Thyroid gland (tissue), 4 donors: ENCODE measurements at regions not wholly inside any gene's neighbourhood (a gene's known extent, or its start where the extent isn't known, plus 50 kb on each side); places are given as distances from the start of the nearest gene placed in this dataset.

Experiments
- DNase-seq, 2 donors: peaks; one replicate each; pipeline ENCODE4 v3.0.0-alpha.2; 2019
- H3K27ac ChIP-seq, 3 donors: fragments of 200-600 bp; sonication (generic); 1 replicate in 2 of 3; 2 replicates in 1 of 3; pipeline ENCODE4 v1.5.1; 2016 to 2019; ENCODE audit warnings: mild to moderate bottlenecking in 1 of 3, moderate library complexity in 1 of 3
- H3K27me3 ChIP-seq: fragments of 200-600 bp; sonication (generic); one replicate; pipeline ENCODE4 v1.5.1; 2019
- H3K36me3 ChIP-seq, 2 donors: fragments of 200-600 bp; sonication (generic); one replicate each; pipeline ENCODE4 v1.5.1; 2016 to 2019
- H3K4me1 ChIP-seq, 2 donors: fragments of 200-600 bp; sonication (generic); one replicate each; pipeline ENCODE4 v1.5.1; 2017 to 2019
- H3K4me3 ChIP-seq, 3 donors: fragments of 200-600 bp; sonication (generic); replicated peaks in 1 of 3; 1 replicate in 2 of 3; 2 replicates in 1 of 3; pipeline ENCODE4 v1.5.1; 2016; ENCODE audit warnings: mild to moderate bottlenecking in 1 of 3
- H3K9me3 ChIP-seq: fragments of 200-600 bp; sonication (generic); one replicate; pipeline ENCODE4 v1.5.1; 2017
- CTCF ChIP-seq, 6 experiments: fragments of 200-600 bp in 3 of 6; fragments of 450-650 bp in 3 of 6; sonication (generic) in 3 of 6; IDR thresholded peaks; one replicate each; pipeline ENCODE4 v1.5.1; 2016 to 2019; ENCODE audit warnings: antibody characterized with exemption in 6 of 6, mild to moderate bottlenecking in 2 of 6, inconsistent platforms in 1 of 6, moderate library complexity in 1 of 6
- POLR2A ChIP-seq, 2 donors: fragments of 450-650 bp; IDR thresholded peaks; one replicate each; pipeline ENCODE4 v1.6.1; 2017; ENCODE audit warnings: antibody characterized with exemption in 2 of 2, mild to moderate bottlenecking in 2 of 2, moderate library complexity in 1 of 2
- WGBS, 2 donors: methylation state at CpG; one replicate each; pipeline ENCODE4 v1.1.5; 2017; 5-methylcytosine and 5-hydroxymethylcytosine counted together
- intact Hi-C: fragments of 100-400 bp; cut with DNase I; formaldehyde crosslinking; loops from one replicate; pipeline ENCODE4 v1.15.1; 2023

GRCh38 chr1:87763483-87763882 lies 434.8 kb downstream of the LMO4 start:
- Histone ChIP-seq H3K36me3 (no peaks in the 10 kb centered on the region), H3K4me3 (no peak overlapping the region), H3K9me3 (no peaks in the 10 kb centered on the region), H3K4me1 (no peaks in the 10 kb centered on the region), H3K27ac (no peak overlapping the region), H3K27me3 (no peaks in the 10 kb centered on the region)
- no peak for DNase-seq
- WGBS, 2 donors: 60 to 67% methylated on average over 1 of the region's 1 CpG
- intact Hi-C loops: no loop called here
- TF ChIP-seq POLR2A (IDR thresholded peaks at IDR 0.05) (no peak), CTCF (IDR thresholded peaks at IDR 0.05) (no peak)

GRCh38 chr1:87765057-87765680 lies 436.5 kb downstream of the LMO4 start:
- 89 to 91% methylated on average over 6 of the region's 6 CpGs for WGBS, 2 donors
- Histone ChIP-seq H3K4me3 (no peak overlapping the region), H3K36me3 (no peaks in the 10 kb centered on the region), H3K4me1 (no peaks in the 10 kb centered on the region), H3K9me3 (no peaks in the 10 kb centered on the region), H3K27me3 (no peaks in the 10 kb centered on the region), H3K27ac (no peak overlapping the region)
- no peak for TF ChIP-seq POLR2A (IDR thresholded peaks at IDR 0.05)
- TF ChIP-seq CTCF (IDR thresholded peaks at IDR 0.05): no peak
- intact Hi-C loops: no loop called here
- no peak for DNase-seq

- Histone ChIP-seq H3K27ac (no peak overlapping the region), H3K4me1 (no peaks in the 10 kb centered on the region), H3K4me3 (no peak overlapping the region), H3K9me3 (no peaks in the 10 kb centered on the region), H3K36me3 (no peaks in the 10 kb centered on the region), H3K27me3 (no peaks in the 10 kb centered on the region)
- DNase-seq: no peak
- WGBS, 2 donors: 80 to 88% methylated on average over 1 of the region's 1 CpG
- TF ChIP-seq POLR2A (IDR thresholded peaks at IDR 0.05) (no peak), CTCF (IDR thresholded peaks at IDR 0.05) (no peak)
- intact Hi-C loops: no loop called here
Measured at GRCh38 chr1:87765681-87766070, 437.0 kb downstream of the LMO4 start.

GRCh38 chr1:87766737-87767136 lies 438.1 kb downstream of the LMO4 start:
- Histone ChIP-seq H3K4me3 (no peak overlapping the region), H3K9me3 (no peaks in the 10 kb centered on the region), H3K27ac (no peak overlapping the region), H3K4me1 (no peaks in the 10 kb centered on the region), H3K36me3 (no peaks in the 10 kb centered on the region), H3K27me3 (no peaks in the 10 kb centered on the region)
- no peak for TF ChIP-seq POLR2A (IDR thresholded peaks at IDR 0.05)
- no peak for TF ChIP-seq CTCF (IDR thresholded peaks at IDR 0.05)
- intact Hi-C loops: no loop called here
- no peak for DNase-seq
- WGBS, 2 donors: 79 to 94% methylated on average over 1 of the region's 1 CpG

GRCh38 chr1:87778896-87779295 lies 450.2 kb downstream of the LMO4 start:
- no peak overlapping the region for H3K27ac ChIP-seq
- intact Hi-C loops: no loop called here
- no peak overlapping the region for H3K4me3 ChIP-seq
- H3K36me3 ChIP-seq: no peaks in the 10 kb centered on the region
- DNase-seq: no peak
- H3K4me1 ChIP-seq: no peaks in the 10 kb centered on the region
- no peaks in the 10 kb centered on the region for H3K27me3 ChIP-seq
- H3K9me3 ChIP-seq: no peaks in the 10 kb centered on the region
- WGBS, 2 donors: 88 to 89% methylated on average over 3 of the region's 3 CpGs
- TF ChIP-seq CTCF (IDR thresholded peaks at IDR 0.05) (no peak), POLR2A (IDR thresholded peaks at IDR 0.05) (no peak)
